ENCODE measurements at regions not wholly inside any gene's neighbourhood (a gene's known extent, or its start where the extent isn't known, plus 50 kb on each side); places are given as distances from the start of the nearest gene placed in this dataset.

DNA sequence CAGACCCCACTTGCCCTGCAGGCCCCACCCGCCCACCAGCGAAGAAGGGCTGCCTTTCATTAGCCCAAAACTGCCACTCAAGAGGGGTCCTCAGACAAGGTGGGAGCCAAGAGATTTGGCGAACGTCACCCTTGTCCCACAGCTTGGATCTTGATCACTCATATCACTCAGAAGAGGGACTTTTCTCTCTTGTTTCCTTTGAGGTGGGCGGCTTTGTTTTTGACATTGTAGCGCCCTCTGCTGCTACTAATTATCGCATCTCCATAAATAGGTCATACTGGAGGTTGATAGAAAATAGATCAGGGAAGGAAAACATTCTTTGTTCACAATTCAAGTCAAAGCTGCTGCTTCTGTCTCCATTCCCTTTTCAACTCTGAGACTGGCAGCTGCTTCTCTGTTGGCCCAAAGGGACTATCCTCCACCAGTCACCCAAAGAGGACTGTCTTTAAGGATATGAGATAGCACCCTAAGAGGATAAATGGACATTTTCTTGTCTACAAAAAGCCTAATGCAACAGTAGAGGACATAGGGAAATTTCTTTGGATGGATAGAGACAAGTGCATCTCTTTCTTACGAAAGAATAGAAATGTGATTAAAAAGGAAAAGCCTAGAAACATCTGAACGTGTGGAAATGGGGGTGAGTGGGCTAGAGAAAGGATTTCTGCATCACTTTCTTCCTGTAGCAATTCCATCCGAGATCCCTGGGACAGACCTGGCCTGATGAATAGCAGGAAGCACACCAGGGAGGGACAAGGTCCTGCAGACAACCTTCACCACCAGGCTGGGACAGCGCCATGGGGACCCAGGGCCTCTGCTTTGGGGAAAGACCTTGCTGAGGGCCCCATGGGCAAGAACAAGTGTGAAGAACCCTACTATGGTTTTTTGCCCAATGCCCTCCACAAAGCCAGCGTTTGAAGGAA is 115.8 kb downstream of the DAD1 start:
- intact Hi-C loops (cut with DNase I), result loop anchor here (5.0 kb wide), 1 partner anchor 86 kb away; no protein-coding TSS in a partner anchor
- Histone ChIP-seq H3K36me3 (no peaks in the 10 kb centered on the region), H3K4me1 (no peaks in the 10 kb centered on the region), H3K27me3 (no peaks in the 10 kb centered on the region), H3K4me3 (no peak overlapping the region), H3K27ac (no peak overlapping the region), H3K9me3 (no peaks in the 10 kb centered on the region)
- TF ChIP-seq, protein P1, sequence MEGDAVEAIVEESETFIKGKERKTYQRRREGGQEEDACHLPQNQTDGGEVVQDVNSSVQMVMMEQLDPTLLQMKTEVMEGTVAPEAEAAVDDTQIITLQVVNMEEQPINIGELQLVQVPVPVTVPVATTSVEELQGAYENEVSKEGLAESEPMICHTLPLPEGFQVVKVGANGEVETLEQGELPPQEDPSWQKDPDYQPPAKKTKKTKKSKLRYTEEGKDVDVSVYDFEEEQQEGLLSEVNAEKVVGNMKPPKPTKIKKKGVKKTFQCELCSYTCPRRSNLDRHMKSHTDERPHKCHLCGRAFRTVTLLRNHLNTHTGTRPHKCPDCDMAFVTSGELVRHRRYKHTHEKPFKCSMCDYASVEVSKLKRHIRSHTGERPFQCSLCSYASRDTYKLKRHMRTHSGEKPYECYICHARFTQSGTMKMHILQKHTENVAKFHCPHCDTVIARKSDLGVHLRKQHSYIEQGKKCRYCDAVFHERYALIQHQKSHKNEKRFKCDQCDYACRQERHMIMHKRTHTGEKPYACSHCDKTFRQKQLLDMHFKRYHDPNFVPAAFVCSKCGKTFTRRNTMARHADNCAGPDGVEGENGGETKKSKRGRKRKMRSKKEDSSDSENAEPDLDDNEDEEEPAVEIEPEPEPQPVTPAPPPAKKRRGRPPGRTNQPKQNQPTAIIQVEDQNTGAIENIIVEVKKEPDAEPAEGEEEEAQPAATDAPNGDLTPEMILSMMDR (IDR thresholded peaks at IDR 0.05), result peak; percentile 45 to 48
- peak in 2 of 4 donors; percentile 49 to 75 for DNase-seq
- ATAC-seq, result peak; percentile 69

DNA sequence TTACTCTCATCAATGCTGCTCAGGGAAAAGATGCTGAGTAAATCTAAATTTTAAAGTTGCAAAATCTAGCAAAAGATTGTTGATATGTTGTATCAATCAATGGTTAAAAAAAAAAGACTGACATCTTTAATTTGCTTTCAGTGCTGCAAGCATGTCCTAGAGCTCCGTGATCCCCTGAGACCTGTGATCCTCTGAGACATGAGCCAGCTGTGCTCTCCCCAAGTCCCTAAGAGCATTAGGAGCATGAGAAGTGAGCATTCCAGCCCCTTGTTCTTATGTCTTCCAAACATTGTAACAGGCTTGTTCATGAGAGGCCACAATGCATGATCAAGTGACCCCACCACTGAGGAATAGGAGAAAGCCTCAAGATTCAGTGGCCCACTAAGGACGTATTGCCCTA is 116.6 kb downstream of the DAD1 start:
- no peaks in the 10 kb centered on the region for H3K27me3 ChIP-seq
- DNase-seq (no peak), ATAC-seq (no peak)
- TF ChIP-seq, protein P1 (IDR thresholded peaks at IDR 0.05), result no peak
- intact Hi-C loops (cut with DNase I), result loop anchor here (5.0 kb wide), 1 partner anchor 85 kb away; no protein-coding TSS in a partner anchor
- H3K27ac ChIP-seq, result no peak overlapping the region
- no peaks in the 10 kb centered on the region for H3K4me1 ChIP-seq
- no peak overlapping the region for H3K4me3 ChIP-seq
- no peaks in the 10 kb centered on the region for H3K36me3 ChIP-seq
- H3K9me3 ChIP-seq, result no peaks in the 10 kb centered on the region

DNA sequence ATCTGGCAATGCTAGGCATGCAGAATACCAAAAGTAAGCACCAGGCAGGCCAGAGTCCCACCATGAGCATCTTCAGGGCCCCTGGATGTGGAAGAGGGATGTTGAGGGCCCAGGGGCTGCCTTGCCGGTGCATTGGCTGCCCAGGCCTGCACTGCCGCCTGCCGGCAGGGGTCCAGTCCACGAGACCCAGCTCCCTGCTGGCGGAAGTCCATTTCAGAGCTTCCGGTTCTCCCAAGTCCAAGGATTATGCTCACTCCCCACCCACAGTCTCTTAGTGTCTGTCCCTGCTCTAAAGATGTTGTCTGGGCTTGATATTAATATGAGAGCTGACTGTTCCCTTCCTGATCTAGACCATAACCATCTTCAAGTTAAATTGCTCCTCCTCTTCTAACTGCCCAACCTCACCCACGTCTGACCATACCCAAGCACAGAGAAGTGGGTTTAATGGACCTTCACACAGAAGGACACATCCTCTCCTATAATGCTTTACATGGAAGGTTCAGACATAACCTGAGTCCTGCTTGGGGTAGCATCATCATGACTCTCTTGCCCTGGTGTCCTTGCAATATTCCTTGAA is 117.4 kb downstream of the DAD1 start:
- Histone ChIP-seq H3K36me3 (no peaks in the 10 kb centered on the region), H3K9me3 (no peaks in the 10 kb centered on the region), H3K27ac (no peak overlapping the region), H3K4me1 (no peaks in the 10 kb centered on the region), H3K4me3 (no peak overlapping the region), H3K27me3 (no peaks in the 10 kb centered on the region)
- DNase-seq (peak in 2 of 4 donors; percentile 68 to 81), ATAC-seq (peak; percentile 81)
- TF ChIP-seq, protein P1 (IDR thresholded peaks at IDR 0.05), result peak; percentile 22 to 50
- intact Hi-C loops (cut with DNase I), result loop anchor here (5.0 kb wide), 1 partner anchor 84 kb away; no protein-coding TSS in a partner anchor

DNA sequence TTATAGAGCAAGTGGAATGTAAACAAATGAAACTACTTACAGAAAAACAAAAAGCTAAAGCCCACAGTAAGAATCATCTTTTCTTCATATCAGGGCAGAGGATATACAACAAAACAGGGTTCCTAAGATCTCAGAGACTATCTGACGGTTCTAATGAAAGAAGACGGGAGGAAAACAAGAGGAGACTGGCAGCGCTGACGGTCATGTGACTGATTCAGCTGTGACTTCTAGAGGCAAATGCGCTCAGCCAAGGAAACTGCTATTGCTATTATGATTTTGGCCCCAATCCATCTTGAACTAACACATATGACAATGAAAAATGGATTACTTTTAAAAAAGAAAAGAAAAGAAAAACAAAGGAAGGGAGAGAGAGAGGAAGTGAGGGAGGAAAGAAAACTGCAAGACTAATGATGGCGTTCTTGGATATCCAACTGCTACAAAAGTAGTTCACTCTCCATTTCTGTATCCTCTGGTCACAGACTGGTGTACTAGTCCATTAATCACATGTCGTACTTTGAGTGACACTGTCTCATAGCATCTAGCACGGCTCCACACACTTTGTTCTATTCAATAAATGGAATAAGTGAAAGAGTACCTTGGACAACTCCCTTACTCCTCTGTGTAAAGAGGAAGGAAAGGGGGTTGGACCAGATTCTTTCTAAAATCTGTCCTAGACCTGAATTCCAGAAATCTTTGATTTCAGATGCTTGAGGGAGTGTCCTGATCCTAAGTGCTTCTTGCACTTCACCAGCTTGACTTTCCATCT is 119.3 kb downstream of the DAD1 start:
- TF ChIP-seq, protein P1 (IDR thresholded peaks at IDR 0.05), result no peak
- Histone ChIP-seq H3K36me3 (no peaks in the 10 kb centered on the region), H3K27ac (no peak overlapping the region), H3K4me1 (no peaks in the 10 kb centered on the region), H3K27me3 (no peaks in the 10 kb centered on the region), H3K9me3 (no peaks in the 10 kb centered on the region), H3K4me3 (no peak overlapping the region)
- peak in 1 of 4 donors; percentile 33 for DNase-seq
- intact Hi-C loops (cut with DNase I), result loop anchor here (5.0 kb wide), 1 partner anchor 82 kb away; no protein-coding TSS in a partner anchor
- ATAC-seq, result no peak

All from left lung (tissue), 4 donors.